ENCODE measurements at regions not wholly inside any gene's neighbourhood (a gene's known extent, or its start where the extent isn't known, plus 50 kb on each side); places are given as distances from the start of the nearest gene placed in this dataset.
A peak's percentile ranks its signal among the peaks of the same experiment; 100 is the strongest.
"Not testable (repeated sequence)": the region's sequence is repeated elsewhere in the genome, so short reads cannot be mapped to it uniquely, and the experiment has no call there.

- no peak for DNase-seq (ENCODE audit: low spot score)
Measured at GRCh38 chr14:34065236-34065635, 114.4 kb upstream of the EGLN3 start.

GRCh38 chr14:34064349-34064748, 113.5 kb upstream of the EGLN3 start:
- DNase-seq (ENCODE audit: low spot score): no peak

DNA sequence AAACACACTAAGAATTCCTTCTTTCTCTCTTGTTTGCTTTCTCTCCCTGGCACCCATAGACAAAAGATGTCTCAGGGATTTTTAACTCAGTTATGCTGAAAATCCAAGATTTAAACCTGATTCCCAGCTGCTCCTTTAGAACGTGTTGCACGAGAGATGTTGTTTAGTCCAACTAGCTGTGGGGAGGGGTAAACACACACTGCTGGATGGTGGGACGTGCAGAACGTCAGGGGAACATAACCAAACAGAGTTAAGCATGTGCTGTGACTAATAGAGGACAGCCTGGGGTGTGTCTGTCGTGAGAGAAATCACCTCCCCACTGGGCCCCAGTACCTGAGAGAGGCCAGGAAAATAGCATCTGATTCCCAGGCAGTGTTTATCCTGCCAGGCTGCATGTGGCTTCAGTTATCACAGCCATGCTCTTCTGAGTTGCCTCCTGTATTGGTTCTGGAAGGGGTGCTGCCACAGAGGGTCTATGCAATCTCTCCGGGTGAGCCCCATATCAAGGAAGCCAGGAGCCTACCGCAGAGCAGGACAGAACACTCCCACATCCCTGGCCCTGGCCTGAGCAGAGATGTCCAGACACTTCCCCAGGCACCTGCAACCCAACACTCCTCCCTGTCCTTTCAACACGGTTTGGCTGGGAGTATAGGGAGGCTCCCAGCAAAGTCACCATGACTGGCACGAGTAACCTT, 112.7 kb upstream of the EGLN3 start:
- DNase-seq (ENCODE audit: low spot score): no peak

DNA sequence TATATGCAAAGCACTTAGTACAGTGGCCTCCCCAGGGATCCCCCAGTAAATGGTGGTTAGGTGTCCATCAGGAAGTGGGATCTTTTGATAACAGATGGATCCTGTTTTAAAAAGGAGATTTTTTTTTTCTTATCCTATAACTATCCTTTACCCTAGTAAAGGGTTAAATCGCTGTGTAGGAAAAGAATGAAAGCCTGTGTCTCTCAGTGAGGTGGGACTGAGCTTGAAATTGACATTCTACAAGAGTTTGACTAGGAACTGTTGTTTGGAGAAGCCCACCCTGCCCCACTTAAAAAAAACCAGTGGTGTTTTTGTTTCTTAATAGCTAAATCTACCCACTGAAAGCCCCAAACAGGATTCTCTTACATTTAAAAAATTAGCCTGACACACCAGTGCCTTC, 112.2 kb upstream of the EGLN3 start:
- no peak for DNase-seq (ENCODE audit: low spot score)

- DNase-seq (ENCODE audit: low spot score): no peak
Measured at GRCh38 chr14:34062353-34062973, 111.6 kb upstream of the EGLN3 start.

DNA sequence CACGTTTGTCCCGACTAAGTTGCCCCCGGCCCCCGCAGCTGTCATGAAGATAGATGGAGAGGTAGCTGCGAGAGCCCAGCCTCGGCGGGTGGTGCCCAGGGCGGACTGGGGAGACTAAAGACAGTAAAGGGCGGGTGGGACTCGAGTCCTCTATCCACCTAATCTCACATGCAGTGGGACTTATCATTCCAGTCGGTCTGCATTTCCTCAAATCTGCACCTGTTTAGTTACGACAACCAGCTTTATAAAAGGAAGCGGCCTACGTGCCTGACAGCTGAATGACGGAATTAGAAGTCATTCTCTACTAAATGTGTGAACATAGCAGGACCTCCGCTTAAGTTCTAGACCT, 109.8 kb upstream of the EGLN3 start:
- DNase-seq (ENCODE audit: low spot score): no peak

DNA sequence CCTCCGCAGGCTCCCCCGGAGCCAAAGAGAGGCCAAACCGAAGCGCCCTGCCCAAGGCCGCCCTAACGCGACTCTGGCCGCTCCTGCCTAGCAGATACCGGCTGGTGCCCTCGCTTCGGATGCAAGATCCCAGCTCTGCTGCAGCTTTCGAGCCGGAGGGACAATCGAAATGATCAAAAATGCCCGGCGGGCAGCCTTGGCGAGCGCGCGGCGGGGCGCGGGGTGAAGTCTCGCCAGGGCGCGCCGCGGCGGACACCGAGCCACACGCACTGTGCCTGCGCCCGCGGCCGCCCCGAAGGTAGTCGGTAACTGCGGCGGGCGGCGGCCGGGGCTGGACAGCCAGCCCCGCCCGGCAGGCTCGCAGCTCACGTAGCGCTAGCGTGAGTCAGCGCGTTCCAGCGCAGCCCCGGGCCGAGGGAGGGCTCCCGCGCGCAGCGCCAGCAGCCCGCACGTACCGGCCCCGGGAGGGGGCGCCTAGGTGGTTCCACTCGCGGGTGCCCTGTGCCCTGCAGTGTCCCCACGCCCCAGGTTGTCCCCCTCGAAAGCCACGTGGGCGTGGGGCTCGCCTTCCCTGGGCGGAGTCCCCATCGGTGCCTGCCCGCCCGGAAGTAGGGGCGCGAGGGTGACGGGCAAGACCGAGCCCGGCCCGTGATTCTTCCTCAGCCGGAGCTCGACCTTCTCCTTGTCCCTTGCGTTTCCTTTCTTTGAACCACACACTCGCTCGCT, 109.2 kb upstream of the EGLN3 start:
- peak; percentile 45 for DNase-seq (ENCODE audit: low spot score)

- no peak for DNase-seq (ENCODE audit: low spot score)
Measured at GRCh38 chr14:34059037-34059924, 108.4 kb upstream of the EGLN3 start.

GRCh38 chr14:34058510-34058909, 107.6 kb upstream of the EGLN3 start:
- DNase-seq (ENCODE audit: low spot score): no peak

GRCh38 chr14:34056046-34056445, 105.2 kb upstream of the EGLN3 start:
- no peak for DNase-seq (ENCODE audit: low spot score)

GRCh38 chr14:34055157-34055950, 104.5 kb upstream of the EGLN3 start:
- DNase-seq (ENCODE audit: low spot score): no peak

GRCh38 chr14:34053666-34054065, 102.8 kb upstream of the EGLN3 start:
- DNase-seq (ENCODE audit: low spot score): no peak

DNA sequence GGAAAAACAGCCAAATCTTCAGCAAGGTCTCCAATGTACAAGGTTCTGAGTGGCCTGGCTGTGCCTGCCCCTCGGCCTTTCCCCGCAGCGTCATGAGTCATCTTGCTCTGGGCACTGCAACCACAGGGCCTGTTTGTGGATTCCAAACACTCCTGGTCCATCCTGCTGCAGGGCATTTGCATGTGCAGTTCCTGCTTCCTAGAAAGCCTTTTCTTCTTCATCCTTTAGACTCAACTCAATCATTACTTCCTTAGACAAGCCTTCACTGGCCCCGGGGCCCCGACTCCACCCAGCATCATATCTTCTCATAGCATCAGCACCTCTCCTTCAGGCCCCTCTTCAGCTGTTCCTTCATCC, 101.8 kb upstream of the EGLN3 start:
- DNase-seq (ENCODE audit: low spot score): no peak

DNA sequence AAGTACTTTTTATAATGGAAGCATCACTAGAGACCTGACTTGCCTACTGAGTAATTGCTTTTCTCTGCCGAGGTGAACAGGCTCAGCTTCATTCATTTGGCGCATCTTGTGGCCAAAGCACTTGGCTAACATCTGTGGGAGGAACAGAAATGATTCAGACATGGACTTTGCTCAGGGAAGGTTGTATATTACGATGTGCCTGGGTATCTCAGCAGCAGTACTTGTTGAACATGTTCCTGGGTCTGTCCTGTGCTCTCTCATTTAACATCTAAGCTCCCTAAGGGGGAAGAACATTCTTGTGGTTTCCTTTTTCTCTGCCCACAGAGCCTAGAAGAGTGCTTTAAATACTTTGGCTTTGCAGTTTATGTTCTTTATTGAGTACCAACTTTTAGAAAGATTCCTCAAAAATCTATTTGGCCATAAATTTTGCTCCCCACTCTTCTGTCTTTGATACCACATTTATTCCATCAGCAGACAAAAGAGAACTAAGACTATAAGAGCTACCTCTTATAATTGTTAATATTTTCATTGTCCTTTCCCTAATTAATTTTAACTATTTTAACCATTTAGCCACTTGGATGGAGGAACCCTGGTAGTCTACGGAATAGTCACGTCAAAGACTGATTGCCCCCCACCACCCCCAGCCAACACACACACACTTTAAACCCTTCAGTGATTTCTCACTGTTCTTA, 101.2 kb upstream of the EGLN3 start:
- no peak for DNase-seq (ENCODE audit: low spot score)

- no peak for DNase-seq (ENCODE audit: low spot score)
Measured at GRCh38 chr14:34050606-34051005, 99.7 kb upstream of the EGLN3 start.

- no peak for DNase-seq (ENCODE audit: low spot score)
Measured at GRCh38 chr14:34049790-34050189, 98.9 kb upstream of the EGLN3 start.

- DNase-seq (ENCODE audit: low spot score): not testable (repeated sequence)
Measured at GRCh38 chr14:34049187-34049586, 98.3 kb upstream of the EGLN3 start.

DNA sequence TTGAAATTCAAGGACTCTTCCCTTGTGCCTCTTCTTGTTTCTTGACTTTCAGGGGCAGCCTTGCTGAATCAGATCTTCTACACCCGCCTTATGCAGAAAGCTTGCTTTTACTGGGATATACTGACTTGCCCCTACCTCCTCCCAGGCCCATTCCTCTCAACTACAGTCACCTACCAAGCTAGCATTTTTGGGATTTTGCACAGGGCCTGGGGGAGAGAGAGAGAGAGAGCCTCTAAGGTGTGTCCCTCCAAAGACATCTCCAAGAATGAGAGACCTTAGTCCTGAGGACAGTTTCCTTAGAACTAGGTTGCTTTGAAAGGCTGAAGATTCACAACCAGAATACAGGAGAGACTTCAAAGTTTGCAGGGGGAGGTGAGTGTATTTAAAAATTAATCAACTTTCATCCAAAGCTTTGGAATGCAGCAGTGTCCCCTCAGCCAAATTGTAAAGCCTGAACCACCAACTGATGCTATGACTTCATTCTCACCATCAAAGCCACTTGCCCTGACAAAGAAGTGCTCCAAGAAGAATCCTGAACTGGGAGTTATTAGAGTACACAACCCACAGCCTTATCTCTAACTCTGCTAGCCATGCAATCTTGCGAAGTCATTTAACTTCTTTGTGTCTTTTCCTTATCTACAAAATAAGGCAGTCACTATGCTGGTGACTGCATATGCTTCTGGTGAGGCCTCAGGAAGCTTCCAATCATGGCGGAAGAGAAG, 96.1 kb upstream of the EGLN3 start:
- DNase-seq (ENCODE audit: low spot score): no peak

GRCh38 chr14:34044666-34045306, 93.9 kb upstream of the EGLN3 start:
- DNase-seq (ENCODE audit: low spot score): no peak

DNA sequence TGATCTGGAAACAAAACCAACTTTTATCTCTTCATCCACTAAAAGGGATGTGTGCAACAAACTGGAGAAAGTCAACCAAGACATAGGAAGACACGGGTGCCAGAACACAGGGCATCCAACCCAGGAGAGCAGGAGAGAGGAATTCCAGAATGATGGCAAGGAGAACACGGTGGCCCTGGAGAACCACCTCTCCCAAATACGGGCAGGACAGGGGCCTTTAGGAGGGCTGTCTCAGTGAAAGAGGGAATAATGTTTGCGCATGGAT, 93.4 kb upstream of the EGLN3 start:
- no peak for DNase-seq (ENCODE audit: low spot score)
